ENCODE measurements at regions not wholly inside any gene's neighbourhood (a gene's known extent, or its start where the extent isn't known, plus 50 kb on each side); places are given as distances from the start of the nearest gene placed in this dataset.

GRCh38 chr10:4472190-4472904, 353.7 kb upstream of the AKR1E2 start:
- H3K9me3 ChIP-seq = 0 out of 2 replicates have a peak, but pooled peaks cover 3% of the 10 kb centered on the region
- no peak overlapping the region for H3K4me3 ChIP-seq
- H3K27me3 ChIP-seq (ENCODE audit: low read depth) = no peaks in the 10 kb centered on the region
- no peak for DNase-seq (ENCODE audit: low spot score in 2 of 2)
- H3K4me1 ChIP-seq = no peaks in the 10 kb centered on the region
- H3K36me3 ChIP-seq (replicated peaks) = no peaks in the 10 kb centered on the region
- in situ Hi-C loops (cut with MboI; ENCODE audit: low sequenced_read_pairs) = no loop called here

DNA sequence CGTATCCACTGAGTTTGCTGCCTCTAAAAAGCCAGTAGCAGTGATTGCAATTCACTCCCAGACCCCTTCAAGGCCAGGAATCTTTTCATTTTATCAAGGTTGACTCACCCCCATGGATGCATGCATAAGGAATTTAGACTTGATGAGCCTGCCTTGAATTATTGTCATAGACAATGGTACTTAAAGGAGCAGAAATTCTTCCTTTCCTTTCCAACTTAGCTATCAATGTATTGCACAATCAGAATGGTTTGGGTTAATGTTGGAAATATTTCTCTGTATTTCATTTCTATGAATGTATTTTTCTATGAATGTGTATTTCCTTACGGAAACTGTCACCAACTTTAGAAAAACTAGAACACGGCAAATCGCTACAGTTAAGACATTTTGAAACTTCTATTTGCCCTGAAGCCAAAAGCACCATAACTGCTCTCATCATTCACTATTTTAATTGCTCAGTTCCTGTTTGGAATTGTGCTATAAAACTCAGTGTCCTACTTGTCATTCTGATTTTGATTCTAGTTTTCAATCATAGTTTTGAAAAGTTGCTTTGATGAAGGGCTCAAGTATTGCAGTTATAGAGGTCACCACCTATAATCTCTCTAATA, 355.7 kb upstream of the AKR1E2 start:
- H3K9me3 ChIP-seq = 0 out of 2 replicates have a peak, but pooled peaks cover 3% of the 10 kb centered on the region
- no peaks in the 10 kb centered on the region for H3K4me1 ChIP-seq
- in situ Hi-C loops (cut with MboI; ENCODE audit: low sequenced_read_pairs) = no loop called here
- H3K27me3 ChIP-seq (ENCODE audit: low read depth) = no peaks in the 10 kb centered on the region
- H3K4me3 ChIP-seq = no peak overlapping the region
- DNase-seq (ENCODE audit: low spot score in 2 of 2) = no peak
- H3K36me3 ChIP-seq (replicated peaks) = no peaks in the 10 kb centered on the region

- Histone ChIP-seq H3K27me3 (ENCODE audit: low read depth) (no peaks in the 10 kb centered on the region), H3K4me3 (no peak overlapping the region), H3K36me3 (replicated peaks) (no peaks in the 10 kb centered on the region), H3K4me1 (no peaks in the 10 kb centered on the region), H3K9me3 (no peaks in the 10 kb centered on the region)
- no peak for DNase-seq (ENCODE audit: low spot score in 2 of 2)
- in situ Hi-C loops (cut with MboI; ENCODE audit: low sequenced_read_pairs) = no loop called here
These were observed 358.5 kb upstream of the AKR1E2 start for GRCh38 chr10:4467481-4467880.

- Histone ChIP-seq H3K4me3 (no peak overlapping the region), H3K36me3 (replicated peaks) (no peaks in the 10 kb centered on the region)
- in situ Hi-C loops (cut with MboI; ENCODE audit: low sequenced_read_pairs) = no loop called here
These were observed 365.7 kb upstream of the AKR1E2 start for GRCh38 chr10:4460267-4460666.

GRCh38 chr10:4459531-4459930, 366.5 kb upstream of the AKR1E2 start:
- Histone ChIP-seq H3K27me3 (ENCODE audit: low read depth) (no peaks in the 10 kb centered on the region), H3K4me3 (no peak overlapping the region), H3K4me1 (no peaks in the 10 kb centered on the region), H3K36me3 (replicated peaks) (no peaks in the 10 kb centered on the region), H3K9me3 (no peaks in the 10 kb centered on the region)
- no peak for DNase-seq (ENCODE audit: low spot score in 2 of 2)
- in situ Hi-C loops (cut with MboI; ENCODE audit: low sequenced_read_pairs) = no loop called here

More at GRCh38 chr10:4460267-4460666, 365.7 kb upstream of the AKR1E2 start:
- no peaks in the 10 kb centered on the region for H3K9me3 ChIP-seq
- H3K27me3 ChIP-seq (ENCODE audit: low read depth) = no peaks in the 10 kb centered on the region
- no peaks in the 10 kb centered on the region for H3K4me1 ChIP-seq
- no peak for DNase-seq (ENCODE audit: low spot score in 2 of 2)

- in situ Hi-C loops (cut with MboI; ENCODE audit: low sequenced_read_pairs) = no loop called here
These were observed 368.4 kb upstream of the AKR1E2 start for GRCh38 chr10:4457597-4457996.

DNA sequence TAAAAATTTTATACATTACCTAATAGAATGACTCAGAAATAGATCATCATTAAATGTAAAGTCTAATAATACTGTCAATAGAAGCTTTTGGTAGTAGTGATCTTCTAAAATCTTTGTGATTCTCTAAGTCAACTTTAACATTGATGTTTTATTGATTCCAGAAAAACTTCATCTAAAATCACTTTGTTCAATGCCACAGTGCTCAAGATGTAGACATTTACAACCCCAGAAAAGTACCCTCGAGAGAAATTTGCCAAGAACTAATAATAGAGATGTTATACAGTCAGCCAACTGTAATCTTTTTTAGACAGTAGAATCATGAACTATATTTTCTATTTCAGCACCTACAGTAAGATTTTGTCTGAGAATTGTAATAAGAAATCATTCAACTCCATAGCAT, 369.2 kb upstream of the AKR1E2 start:
- H3K36me3 ChIP-seq (replicated peaks) = no peaks in the 10 kb centered on the region
- H3K4me3 ChIP-seq = no peak overlapping the region
- in situ Hi-C loops (cut with MboI; ENCODE audit: low sequenced_read_pairs) = no loop called here
- no peaks in the 10 kb centered on the region for H3K9me3 ChIP-seq
- no peaks in the 10 kb centered on the region for H3K27me3 ChIP-seq (ENCODE audit: low read depth)
- no peaks in the 10 kb centered on the region for H3K4me1 ChIP-seq
- DNase-seq (ENCODE audit: low spot score in 2 of 2) = no peak

More at GRCh38 chr10:4457597-4457996, 368.4 kb upstream of the AKR1E2 start:
- Histone ChIP-seq H3K9me3 (no peaks in the 10 kb centered on the region), H3K27me3 (ENCODE audit: low read depth) (no peaks in the 10 kb centered on the region), H3K36me3 (replicated peaks) (no peaks in the 10 kb centered on the region), H3K4me1 (no peaks in the 10 kb centered on the region), H3K4me3 (no peak overlapping the region)
- DNase-seq (ENCODE audit: low spot score in 2 of 2) = no peak

DNA sequence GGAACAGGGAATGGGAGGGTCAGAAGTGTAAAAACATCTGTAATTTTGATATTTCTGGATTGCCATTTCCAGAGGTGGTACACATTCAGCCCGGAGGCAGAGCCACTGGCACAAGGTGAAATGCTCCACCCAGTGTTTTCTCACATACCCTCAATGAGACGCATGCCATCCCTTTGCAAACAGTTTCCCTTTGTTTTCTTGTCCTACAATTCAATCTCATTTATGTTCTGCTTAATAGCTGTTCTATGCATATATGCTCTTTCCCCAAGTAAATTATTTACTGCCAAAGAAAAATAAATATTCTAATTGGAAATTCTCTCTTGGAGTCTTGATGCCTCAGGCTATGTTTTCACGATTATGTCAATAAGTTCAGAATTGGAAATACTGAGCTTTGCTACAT, 369.7 kb upstream of the AKR1E2 start:
- Histone ChIP-seq H3K27me3 (ENCODE audit: low read depth) (no peaks in the 10 kb centered on the region), H3K36me3 (replicated peaks) (no peaks in the 10 kb centered on the region), H3K4me3 (no peak overlapping the region), H3K4me1 (no peaks in the 10 kb centered on the region), H3K9me3 (no peaks in the 10 kb centered on the region)
- no peak for DNase-seq (ENCODE audit: low spot score in 2 of 2)
- in situ Hi-C loops (cut with MboI; ENCODE audit: low sequenced_read_pairs) = no loop called here

DNA sequence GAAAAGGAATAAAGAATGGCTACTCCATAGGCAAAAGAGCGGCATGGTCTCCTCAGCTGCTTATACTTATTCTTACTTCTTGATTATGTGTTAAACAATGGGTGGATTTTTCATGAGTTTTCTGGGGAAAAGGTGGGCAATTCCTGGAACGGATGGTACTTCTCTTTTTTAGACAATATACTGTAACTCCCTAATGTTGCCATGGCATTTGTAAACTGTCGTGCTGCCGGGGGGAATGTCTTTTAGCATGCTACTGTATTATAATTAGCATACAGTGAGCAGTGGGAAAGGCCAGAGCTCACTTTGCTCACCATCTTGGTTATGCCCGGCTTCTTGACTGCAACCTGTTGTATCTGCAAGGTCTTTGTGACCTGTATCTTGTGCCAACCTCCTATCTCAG, 372.1 kb upstream of the AKR1E2 start:
- in situ Hi-C loops (cut with MboI; ENCODE audit: low sequenced_read_pairs) = no loop called here
- no peaks in the 10 kb centered on the region for H3K4me1 ChIP-seq
- no peaks in the 10 kb centered on the region for H3K9me3 ChIP-seq
- H3K36me3 ChIP-seq (replicated peaks) = no peaks in the 10 kb centered on the region
- H3K27me3 ChIP-seq (ENCODE audit: low read depth) = no peaks in the 10 kb centered on the region
- DNase-seq (ENCODE audit: low spot score in 2 of 2) = no peak
- no peak overlapping the region for H3K4me3 ChIP-seq

GRCh38 chr10:4453276-4453675, 372.7 kb upstream of the AKR1E2 start:
- in situ Hi-C loops (cut with MboI; ENCODE audit: low sequenced_read_pairs) = no loop called here
- no peaks in the 10 kb centered on the region for H3K9me3 ChIP-seq
- no peaks in the 10 kb centered on the region for H3K4me1 ChIP-seq
- no peaks in the 10 kb centered on the region for H3K27me3 ChIP-seq (ENCODE audit: low read depth)
- no peak for DNase-seq (ENCODE audit: low spot score in 2 of 2)
- no peak overlapping the region for H3K4me3 ChIP-seq
- H3K36me3 ChIP-seq (replicated peaks) = no peaks in the 10 kb centered on the region

DNA sequence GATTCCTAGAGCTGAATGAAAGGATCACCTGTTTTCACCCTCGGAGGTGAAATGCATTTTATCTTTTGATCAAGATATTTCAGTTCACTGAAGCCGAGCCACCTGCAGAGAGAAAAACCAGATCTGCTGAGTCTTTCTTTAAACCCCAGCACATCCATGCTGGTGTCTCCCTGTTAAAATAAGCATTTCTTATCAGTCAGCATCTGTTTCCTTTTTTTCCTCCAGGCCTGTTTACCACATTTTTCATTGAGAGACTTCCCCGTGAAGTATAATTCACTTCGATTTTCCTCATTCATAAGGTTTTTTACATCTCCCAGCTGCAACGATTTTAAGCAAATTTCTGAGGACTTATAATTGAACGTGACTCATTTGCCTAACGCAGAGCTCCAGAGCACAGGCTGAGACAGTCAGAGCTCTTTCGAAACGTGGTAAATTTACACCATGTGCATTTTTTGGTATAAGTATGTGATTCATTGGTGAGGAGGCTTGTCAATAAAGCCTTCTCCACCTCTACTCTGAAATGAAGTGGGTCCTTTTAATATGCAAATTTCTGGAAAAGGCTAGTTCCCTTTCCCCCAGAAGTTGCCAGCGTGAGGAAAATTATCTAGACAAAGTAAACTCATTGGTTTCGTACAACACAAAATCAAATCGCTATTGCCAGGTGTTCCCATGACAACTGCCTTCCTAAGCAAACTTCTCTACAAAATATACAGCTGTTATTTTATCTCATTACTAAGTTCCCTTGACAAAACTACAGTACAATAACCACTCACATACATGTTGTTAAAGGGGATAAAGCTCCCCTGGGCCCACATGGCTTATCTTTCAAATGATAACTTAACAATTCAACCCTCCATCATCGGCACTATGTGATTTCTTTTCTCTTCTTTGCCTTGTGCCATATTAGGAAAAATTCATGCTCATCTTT, 374.8 kb upstream of the AKR1E2 start:
- DNase-seq (ENCODE audit: low spot score in 2 of 2) = no peak
- Histone ChIP-seq H3K27me3 (ENCODE audit: low read depth) (no peaks in the 10 kb centered on the region), H3K36me3 (replicated peaks) (no peaks in the 10 kb centered on the region), H3K4me1 (no peaks in the 10 kb centered on the region), H3K9me3 (no peaks in the 10 kb centered on the region), H3K4me3 (no peak overlapping the region)
- in situ Hi-C loops (cut with MboI; ENCODE audit: low sequenced_read_pairs) = no loop called here

- Histone ChIP-seq H3K9me3 (no peaks in the 10 kb centered on the region), H3K4me1 (no peaks in the 10 kb centered on the region), H3K36me3 (replicated peaks) (no peaks in the 10 kb centered on the region), H3K27me3 (ENCODE audit: low read depth) (no peaks in the 10 kb centered on the region), H3K4me3 (no peak overlapping the region)
- in situ Hi-C loops (cut with MboI; ENCODE audit: low sequenced_read_pairs) = no loop called here
- DNase-seq (ENCODE audit: low spot score in 2 of 2) = no peak
These were observed 375.8 kb upstream of the AKR1E2 start for GRCh38 chr10:4450169-4450568.

DNA sequence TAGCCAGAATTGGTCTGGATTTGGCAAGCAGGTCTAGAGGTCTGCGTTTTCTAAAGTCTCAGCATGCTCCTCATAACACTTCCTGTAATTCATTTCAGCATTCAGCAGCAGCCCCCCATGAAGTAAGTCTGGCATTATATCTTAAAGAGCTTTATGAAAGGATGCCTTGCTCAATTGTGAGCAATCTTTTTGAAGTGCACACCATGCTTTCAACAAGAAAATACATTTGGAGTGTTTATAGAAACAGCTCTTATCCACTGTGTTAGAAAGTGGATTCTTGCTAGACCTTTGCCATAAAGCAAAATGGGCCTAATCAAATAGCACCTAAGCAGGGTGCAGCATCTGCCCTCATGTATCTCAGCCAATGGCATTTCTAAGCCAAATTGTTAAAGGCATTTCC, 378.0 kb upstream of the AKR1E2 start:
- H3K4me3 ChIP-seq = no peak overlapping the region
- H3K27me3 ChIP-seq (ENCODE audit: low read depth) = no peaks in the 10 kb centered on the region
- H3K4me1 ChIP-seq = no peaks in the 10 kb centered on the region
- no peaks in the 10 kb centered on the region for H3K9me3 ChIP-seq
- no peak for DNase-seq (ENCODE audit: low spot score in 2 of 2)
- H3K36me3 ChIP-seq (replicated peaks) = no peaks in the 10 kb centered on the region
- in situ Hi-C loops (cut with MboI; ENCODE audit: low sequenced_read_pairs) = no loop called here

- DNase-seq (ENCODE audit: low spot score in 2 of 2) = no peak
- Histone ChIP-seq H3K4me3 (no peak overlapping the region), H3K36me3 (replicated peaks) (no peaks in the 10 kb centered on the region), H3K4me1 (no peaks in the 10 kb centered on the region), H3K9me3 (no peaks in the 10 kb centered on the region), H3K27me3 (ENCODE audit: low read depth) (no peaks in the 10 kb centered on the region)
- in situ Hi-C loops (cut with MboI; ENCODE audit: low sequenced_read_pairs) = no loop called here
These were observed 382.6 kb upstream of the AKR1E2 start for GRCh38 chr10:4443419-4443818.

Measured in HAP-1 (cell line).